Astrocyte of the spinal cord (primary cell): ENCODE measurements at regions not wholly inside any gene's neighbourhood (a gene's known extent, or its start where the extent isn't known, plus 50 kb on each side); places are given as distances from the start of the nearest gene placed in this dataset.

Experiments used
- DNase-seq: peaks from one replicate; pipeline ENCODE4 v3.0.0; 2011; ENCODE audit warnings: low read depth, low spot score
- H3K4me3 ChIP-seq: 2 replicates; pipeline ENCODE4 v1.5.1; 2011; ENCODE audit warnings: low read depth, mild to moderate bottlenecking, low read length, moderate library complexity
- in situ Hi-C: cut with HindIII; loops from 2 replicates; pipeline ENCODE4 v1.10.0; 2017; ENCODE audit warnings: low sequenced_read_pairs
- TF ChIP-seq, protein P1 (sequence below): IDR thresholded peaks from 2 replicates; pipeline ENCODE4 v1.5.1; 2012; ENCODE audit warnings: low read depth, mild to moderate bottlenecking, low read length, inconsistent platforms

DNA sequence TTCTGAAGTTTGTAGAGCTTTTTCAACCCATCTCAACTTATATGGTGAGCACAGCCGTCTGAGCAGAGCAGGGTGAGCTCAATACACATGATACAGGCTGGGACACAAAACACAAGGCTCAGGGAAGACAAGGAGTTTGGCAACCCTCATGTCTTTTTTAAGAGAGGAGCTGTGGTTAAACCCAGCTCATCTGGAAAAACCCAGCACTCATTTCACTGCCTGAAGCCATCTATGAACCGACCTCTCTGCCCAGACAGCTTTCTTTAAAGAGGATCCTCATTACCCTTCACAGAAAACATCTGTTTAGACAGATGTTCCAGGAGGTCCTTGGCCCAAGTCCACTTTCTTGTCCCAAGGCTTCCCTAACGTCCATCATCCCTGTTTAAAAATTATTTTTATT is 170.0 kb upstream of the TSHZ3 start:
- H3K4me3 ChIP-seq: no peak overlapping the region
- DNase-seq: no peak
- TF ChIP-seq, protein P1, sequence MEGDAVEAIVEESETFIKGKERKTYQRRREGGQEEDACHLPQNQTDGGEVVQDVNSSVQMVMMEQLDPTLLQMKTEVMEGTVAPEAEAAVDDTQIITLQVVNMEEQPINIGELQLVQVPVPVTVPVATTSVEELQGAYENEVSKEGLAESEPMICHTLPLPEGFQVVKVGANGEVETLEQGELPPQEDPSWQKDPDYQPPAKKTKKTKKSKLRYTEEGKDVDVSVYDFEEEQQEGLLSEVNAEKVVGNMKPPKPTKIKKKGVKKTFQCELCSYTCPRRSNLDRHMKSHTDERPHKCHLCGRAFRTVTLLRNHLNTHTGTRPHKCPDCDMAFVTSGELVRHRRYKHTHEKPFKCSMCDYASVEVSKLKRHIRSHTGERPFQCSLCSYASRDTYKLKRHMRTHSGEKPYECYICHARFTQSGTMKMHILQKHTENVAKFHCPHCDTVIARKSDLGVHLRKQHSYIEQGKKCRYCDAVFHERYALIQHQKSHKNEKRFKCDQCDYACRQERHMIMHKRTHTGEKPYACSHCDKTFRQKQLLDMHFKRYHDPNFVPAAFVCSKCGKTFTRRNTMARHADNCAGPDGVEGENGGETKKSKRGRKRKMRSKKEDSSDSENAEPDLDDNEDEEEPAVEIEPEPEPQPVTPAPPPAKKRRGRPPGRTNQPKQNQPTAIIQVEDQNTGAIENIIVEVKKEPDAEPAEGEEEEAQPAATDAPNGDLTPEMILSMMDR: no peak
- in situ Hi-C loops: no loop called here

DNA sequence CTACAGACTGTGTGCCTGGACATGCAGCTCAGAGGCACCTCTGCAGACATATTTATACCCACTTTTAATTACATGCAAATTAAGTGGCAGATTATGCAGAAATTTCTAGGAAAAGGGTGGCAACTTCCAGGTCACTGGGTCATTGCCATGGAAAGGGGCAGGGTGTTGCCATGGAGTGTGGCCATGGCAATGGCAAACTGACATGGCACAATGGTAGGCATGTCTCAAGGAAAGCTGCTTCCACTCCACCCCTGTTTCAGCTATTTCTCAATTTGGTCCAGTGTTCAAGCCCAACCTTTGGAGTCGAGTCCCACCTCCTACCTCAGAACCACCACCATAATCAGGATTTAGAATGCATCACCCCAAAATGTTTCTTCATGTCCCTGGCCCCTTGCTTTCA is 170.7 kb upstream of the TSHZ3 start:
- TF ChIP-seq, protein P1: no peak
- no peak for DNase-seq
- in situ Hi-C loops: no loop called here
- no peak overlapping the region for H3K4me3 ChIP-seq

DNA sequence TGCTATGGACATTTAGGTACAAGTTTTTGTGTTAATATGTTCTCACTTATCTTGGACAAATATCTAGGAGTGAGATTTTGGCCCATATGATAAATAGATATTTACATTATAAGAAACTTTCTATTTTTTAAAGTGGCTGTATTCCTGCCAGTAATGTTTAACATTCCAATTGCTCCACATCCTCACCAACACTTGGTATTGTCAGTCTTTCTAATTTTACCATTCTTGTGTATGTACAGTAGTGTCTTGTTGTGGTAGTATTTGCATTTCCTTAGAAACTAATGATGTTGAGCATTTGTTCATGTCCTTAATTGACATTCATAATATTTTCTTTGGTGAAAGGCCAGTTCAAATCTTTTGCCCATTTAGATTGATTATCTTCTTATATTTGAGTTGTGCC is 171.4 kb upstream of the TSHZ3 start:
- no peak overlapping the region for H3K4me3 ChIP-seq
- in situ Hi-C loops: no loop called here
- TF ChIP-seq, protein P1: no peak
- DNase-seq: no peak

DNA sequence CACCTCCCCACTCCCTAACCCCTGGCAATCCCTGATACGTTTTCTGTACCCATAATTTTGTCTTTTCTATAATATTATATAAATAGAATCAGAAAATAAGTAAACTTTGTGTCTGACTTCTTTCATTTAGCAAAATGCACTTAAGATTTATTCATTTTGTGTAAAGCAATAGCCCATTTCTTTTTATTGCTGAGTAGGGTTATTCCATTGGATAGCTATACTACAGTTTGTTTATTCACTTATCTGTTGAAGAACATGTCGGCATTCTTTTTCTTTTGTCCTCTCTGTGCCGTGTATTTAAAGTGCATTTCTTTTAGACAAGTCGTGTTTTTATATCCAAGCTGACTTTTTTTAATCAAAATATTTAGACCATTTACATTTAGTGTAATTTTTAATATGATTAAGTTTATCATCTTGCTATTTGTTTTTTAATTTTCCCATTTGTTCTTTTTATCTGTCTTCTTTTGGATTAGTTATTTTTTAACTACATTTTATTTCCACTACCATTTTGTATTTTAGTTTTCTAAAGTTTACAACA is 176.4 kb upstream of the TSHZ3 start:
- no peak overlapping the region for H3K4me3 ChIP-seq
- no peak for DNase-seq
- in situ Hi-C loops: no loop called here
- TF ChIP-seq, protein P1: no peak

DNA sequence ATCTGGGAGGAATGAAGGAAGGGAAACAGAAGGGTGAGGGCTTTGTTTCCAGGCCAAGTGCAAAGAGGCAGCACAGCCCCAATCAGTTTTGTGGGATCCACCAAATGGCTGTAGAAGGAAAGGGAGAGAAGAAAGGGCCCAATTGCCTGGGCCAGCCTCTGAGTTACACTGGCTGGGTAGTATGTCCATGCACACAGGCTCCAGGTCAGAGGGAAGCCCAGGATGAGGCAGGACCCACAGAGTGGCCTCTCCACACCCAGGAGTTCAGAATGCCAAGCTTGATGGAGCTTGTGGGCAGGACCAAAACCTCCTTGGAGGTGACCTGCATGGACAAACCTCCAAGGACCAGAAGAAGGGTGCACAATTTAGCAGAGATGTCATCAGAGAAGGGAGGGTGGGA is 178.2 kb upstream of the TSHZ3 start:
- in situ Hi-C loops: no loop called here

DNA sequence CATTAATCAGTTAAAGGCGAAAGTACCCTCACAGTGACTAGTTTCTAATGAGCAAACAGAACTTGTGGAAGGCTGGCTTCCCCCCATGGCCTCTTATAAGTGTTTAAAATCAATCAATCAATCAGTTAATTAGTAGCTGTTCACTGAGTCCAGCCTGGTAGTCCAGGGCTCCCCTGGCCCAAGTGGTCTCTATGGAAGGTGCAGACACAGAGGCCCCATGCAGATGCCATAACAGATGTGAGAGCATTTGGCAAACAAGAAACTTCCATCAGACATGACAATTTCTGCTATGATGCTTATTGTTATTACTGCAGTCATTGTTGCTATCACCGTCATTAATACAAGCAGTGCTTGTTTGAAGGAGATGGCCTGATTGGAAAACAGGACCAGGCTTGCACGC is 179.0 kb upstream of the TSHZ3 start:
- in situ Hi-C loops: no loop called here
- TF ChIP-seq, protein P1: no peak
- no peak for DNase-seq
- no peak overlapping the region for H3K4me3 ChIP-seq

More for the DNA sequence above, 178.2 kb upstream of the TSHZ3 start:
- no peak for DNase-seq
- TF ChIP-seq, protein P1: no peak
- H3K4me3 ChIP-seq: no peak overlapping the region

DNA sequence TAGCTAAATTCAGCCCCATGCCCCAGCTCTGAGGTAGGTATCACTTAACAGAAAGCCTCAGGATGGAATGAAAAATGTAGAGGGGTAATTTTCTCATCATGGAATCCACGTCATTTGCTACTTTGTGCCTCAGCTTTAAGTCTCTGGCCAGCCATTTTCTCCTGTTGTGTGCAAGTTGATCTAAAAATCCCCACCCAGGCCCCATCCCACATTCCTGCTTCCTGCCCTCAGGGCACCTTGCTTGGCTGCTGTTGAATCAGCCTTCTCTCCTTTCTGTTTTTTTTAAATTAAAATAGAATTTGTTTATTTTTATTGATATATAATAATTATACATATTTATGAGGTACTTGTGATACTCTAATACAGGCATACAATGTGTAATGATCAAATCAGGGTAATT is 179.9 kb upstream of the TSHZ3 start:
- in situ Hi-C loops: no loop called here
- no peak overlapping the region for H3K4me3 ChIP-seq
- no peak for DNase-seq
- TF ChIP-seq, protein P1: no peak
